A549 (cell line): ENCODE measurements at regions not wholly inside any gene's neighbourhood (a gene's known extent, or its start where the extent isn't known, plus 50 kb on each side); places are given as distances from the start of the nearest gene placed in this dataset.
A peak's percentile ranks its signal among the peaks of the same experiment; 100 is the strongest.

ENCODE experiments used
- ATAC-seq, 2 experiments: fragments of 200-7000 bp in 1 of 2; fragments of >200 bp in 1 of 2; cut with Nextera tagmentation in 1 of 2; cut with Tn5 transposase in 1 of 2; 3 replicates each; pipeline versions ENCODE4 v1.8.0 to v1.9.1; 2018 to 2020; ENCODE audit warnings: mild to moderate bottlenecking in 1 of 2, moderate library complexity in 1 of 2
- CTCF ChIA-PET: fragments of 300-600 bp; sonication (Branson Sonifier 250); formaldehyde crosslinking; extraction: SDS; loops from one replicate; lab custom pipeline; 2021; ENCODE audit warnings: antibody characterized with exemption, inconsistent platforms; lab: Yijun Ruan, JAX
- POLR2A ChIA-PET: fragments of 350-600 bp; formaldehyde crosslinking; extraction: SDS; loops from one replicate; lab custom pipeline; 2021; ENCODE audit warnings: antibody characterized with exemption, inconsistent platforms; lab: Yijun Ruan, JAX
- DNase-seq, 2 experiments: peaks; one replicate each; pipeline versions ENCODE4 v3.0.0 to v3.0.0-alpha.2; 2011 to 2016; ENCODE audit warnings: low read depth in 1 of 2, low spot score in 1 of 2
- FAIRE-seq: peaks from 2 replicates; lab custom pipeline; 2011; peaks lifted over from hg19 to GRCh38; lab: Jason Lieb, UNC
- H3K27ac ChIP-seq, 2 experiments: fragments of >200 bp; sonication (Bioruptor Twin); formaldehyde crosslinking; 3 replicates each; pipeline ENCODE4 v1.5.1; 2016 to 2017
- H3K4me1 ChIP-seq: fragments of >200 bp; sonication (Bioruptor Twin); formaldehyde crosslinking; 3 replicates; pipeline ENCODE4 v1.6.1; 2016
- H3K4me2 ChIP-seq: fragments of >200 bp; sonication (Bioruptor Twin); formaldehyde crosslinking; 3 replicates; pipeline ENCODE4 v1.6.1; 2016
- H3K4me3 ChIP-seq: fragments of >200 bp; sonication (Bioruptor Twin); formaldehyde crosslinking; 3 replicates; pipeline ENCODE4 v1.5.1; 2016
- H3K9me3 ChIP-seq: fragments of >200 bp; sonication (Bioruptor Twin); formaldehyde crosslinking; 3 replicates; pipeline ENCODE4 v1.6.1; 2016
- ATOH8 ChIP-seq: fragments of 250-450 bp; sonication (Bioruptor Pico); IDR thresholded peaks from 2 replicates; pipeline ENCODE4 v1.5.0; 2020; ENCODE audit warnings: low read depth, mild to moderate bottlenecking, moderate library complexity
- CEBPB ChIP-seq, 2 experiments: fragments of >200 bp in 1 of 2; sonication (Bioruptor Twin) in 1 of 2; formaldehyde crosslinking in 1 of 2; IDR thresholded peaks; 2 replicates each; pipeline ENCODE4 v1.6.1; 2012 to 2016
- CHD4 ChIP-seq: fragments of 200-600 bp; sonication (generic); IDR thresholded peaks from 2 replicates; pipeline ENCODE4 v1.6.1; 2016; ENCODE audit warnings: antibody characterized with exemption, mild to moderate bottlenecking, borderline replicate concordance
- CTCF ChIP-seq: fragments of >200 bp; sonication (Bioruptor Twin); formaldehyde crosslinking; IDR thresholded peaks from 3 replicates; pipeline ENCODE4 v1.5.1; 2016
- ELK1 ChIP-seq: fragments of 150-350 bp; IDR thresholded peaks from 2 replicates; pipeline ENCODE4 v1.6.1; 2014; ENCODE audit warnings: low read depth, mild to moderate bottlenecking, low read length
- ESRRA ChIP-seq: fragments of 150-350 bp; IDR thresholded peaks from 2 replicates; pipeline ENCODE4 v1.6.1; 2014; ENCODE audit warnings: mild to moderate bottlenecking, low read length, borderline replicate concordance
- FOSB ChIP-seq: fragments of 250-450 bp; sonication (Bioruptor Pico); IDR thresholded peaks from 2 replicates; pipeline ENCODE4 v1.5.0; 2020; ENCODE audit warnings: mild to moderate bottlenecking, moderate library complexity
- FOSL2 ChIP-seq, 2 experiments: fragments of 450-650 bp in 1 of 2; fragments of >200 bp in 1 of 2; sonication (Bioruptor Twin) in 1 of 2; formaldehyde crosslinking; IDR thresholded peaks; 2 replicates each; pipeline versions ENCODE4 v1.5.0 to v1.6.1; 2016 to 2020; ENCODE audit warnings: mild to moderate bottlenecking in 1 of 2, moderate library complexity in 1 of 2
- HES2 ChIP-seq: fragments of >200 bp; sonication (Bioruptor Twin); formaldehyde crosslinking; IDR thresholded peaks from 2 replicates; pipeline ENCODE4 v1.6.1; 2016
- HOXA7 ChIP-seq: fragments of 250-450 bp; sonication (Bioruptor Pico); IDR thresholded peaks from 2 replicates; pipeline ENCODE4 v1.5.0; 2020; ENCODE audit warnings: mild to moderate bottlenecking, moderate library complexity
- KDM1A ChIP-seq: fragments of 200-600 bp; sonication (generic); IDR thresholded peaks from 2 replicates; pipeline ENCODE4 v1.6.1; 2016; ENCODE audit warnings: low read depth, mild to moderate bottlenecking
- MAFK ChIP-seq: fragments of 450-650 bp; IDR thresholded peaks from 2 replicates; pipeline ENCODE4 v1.6.1; 2014; ENCODE audit not compliant: partially characterized antibody
- NFE2L2 ChIP-seq: fragments of 150-350 bp; conservative IDR thresholded peaks from 2 replicates; pipeline ENCODE4 v1.6.1; 2014; ENCODE audit warnings: low read length
- RARB ChIP-seq: fragments of 250-450 bp; sonication (Bioruptor Pico); IDR thresholded peaks from 2 replicates; pipeline ENCODE4 v1.8.0; 2021; ENCODE audit warnings: mild to moderate bottlenecking, moderate library complexity
- REST ChIP-seq: fragments of 200-600 bp; sonication (generic); IDR thresholded peaks from 2 replicates; pipeline ENCODE4 v1.6.1; 2016; ENCODE audit warnings: antibody characterized with exemption, mild to moderate bottlenecking, moderate library complexity
- RNF2 ChIP-seq: fragments of 200-600 bp; sonication (generic); IDR thresholded peaks from 2 replicates; pipeline ENCODE4 v1.6.1; 2016; ENCODE audit warnings: low read depth, mild to moderate bottlenecking, antibody characterized with exemption, moderate library complexity, borderline replicate concordance
- SREBF2 ChIP-seq: fragments of 450-650 bp; IDR thresholded peaks from 2 replicates; pipeline ENCODE4 v1.6.1; 2014; ENCODE audit warnings: mild to moderate bottlenecking, moderate library complexity
- TFCP2L1 ChIP-seq: fragments of 250-450 bp; sonication (Bioruptor Pico); IDR thresholded peaks from 2 replicates; pipeline ENCODE4 v1.5.0; 2021; ENCODE audit warnings: mild to moderate bottlenecking
- TP53 ChIP-seq: fragments of 250-450 bp; sonication (Bioruptor Pico); IDR thresholded peaks from 2 replicates; pipeline ENCODE4 v1.5.0; 2021; ENCODE audit warnings: mild to moderate bottlenecking, moderate library complexity
- ZC3H11A ChIP-seq: fragments of 450-650 bp; IDR thresholded peaks from 2 replicates; pipeline ENCODE4 v1.6.1; 2014; ENCODE audit warnings: antibody characterized with exemption, mild to moderate bottlenecking
- ZNF302 ChIP-seq: fragments of 250-450 bp; sonication (Bioruptor Pico); IDR thresholded peaks from 2 replicates; pipeline ENCODE4 v1.9.0; 2021; ENCODE audit warnings: inconsistent platforms, mild to moderate bottlenecking, moderate library complexity
- WGBS: methylation state at CpG from one replicate; pipeline ENCODE4 v1.1.6; 2017; ENCODE audit errors: missing lambda C conversion rate; 5-methylcytosine and 5-hydroxymethylcytosine counted together

- no peak for TF ChIP-seq FOSB
- no peak for TF ChIP-seq TFCP2L1 (CRISPR knock-in tag)
- TF ChIP-seq ELK1: no peak
These were observed 143.2 kb upstream of the TLE3 start (continued) for GRCh38 chr15:70240820-70241430.

GRCh38 chr15:70240082-70240481 lies 142.4 kb upstream of the TLE3 start:
- TF ChIP-seq HOXA7 (CRISPR knock-in tag): no peak
- no peak for TF ChIP-seq CTCF
- no peak for TF ChIP-seq TP53 (CRISPR knock-in tag)
- TF ChIP-seq RARB (CRISPR knock-in tag): no peak
- no peak for TF ChIP-seq ZC3H11A
- TF ChIP-seq, all 56 proteins: peak for 0
- Histone ChIP-seq H3K27ac (no peak overlapping the region), H3K4me3 (no peak overlapping the region), H3K4me2 (no peak overlapping the region), H3K9me3 (no peaks in the 10 kb centered on the region), H3K4me1 (no peaks in the 10 kb centered on the region)
- POLR2A ChIA-PET: no interaction called here
- CTCF ChIA-PET: interaction anchor here (0.5 to 1.0 kb wide), 2 partner anchors 108 to 113 kb away, joined by 3 read pairs; no protein-coding TSS in a partner anchor
- no peak for ATAC-seq
- FAIRE-seq: no peak
- WGBS: 65% methylated on average over 4 of the region's 4 CpGs
- DNase-seq: no peak

GRCh38 chr15:70238917-70239316 lies 141.2 kb upstream of the TLE3 start:
- Histone ChIP-seq H3K4me2 (no peak overlapping the region), H3K4me1 (no peaks in the 10 kb centered on the region), H3K27ac (no peak overlapping the region), H3K4me3 (no peak overlapping the region), H3K9me3 (no peaks in the 10 kb centered on the region)
- 80% methylated on average over 3 of the region's 3 CpGs for WGBS
- ATAC-seq: no peak
- CTCF ChIA-PET: interaction anchor here (0.6 to 1.2 kb wide), 6 partner anchors 10 to 249 kb away, joined by 3 to 4 read pairs (median 3); no protein-coding TSS in a partner anchor
- no peak for FAIRE-seq
- no peak for DNase-seq
- TF ChIP-seq NFE2L2 (0 out of 2 replicates have a peak, but pooled peaks have one; percentile 7), ZNF302 (CRISPR knock-in tag) (no peak), ATOH8 (CRISPR knock-in tag) (no peak), KDM1A (no peak)
- TF ChIP-seq, all 56 proteins: peak for 1
- POLR2A ChIA-PET: no interaction called here

GRCh38 chr15:70237626-70238025 lies 139.9 kb upstream of the TLE3 start:
- ChIA-PET POLR2A (no interaction called here), CTCF (no interaction called here)
- ATAC-seq (no peak), FAIRE-seq (no peak), DNase-seq (no peak)
- WGBS: 46% methylated on average over 2 of the region's 2 CpGs
- TF ChIP-seq CEBPB (IDR thresholded peaks at IDR 0.05) (no peak), HES2 (no peak), REST (no peak), ESRRA (no peak), FOSL2 (IDR thresholded peaks at IDR 0.05) (no peak), FOSL2 (CRISPR knock-in tag; IDR thresholded peaks at IDR 0.05) (no peak), RNF2 (no peak), MAFK (no peak), CHD4 (no peak), SREBF2 (no peak), ZNF302 (CRISPR knock-in tag) (no peak)
- Histone ChIP-seq H3K4me3 (no peak overlapping the region), H3K9me3 (peaks cover 4% of the 10 kb centered on the region; the same call in 1 of the 3 replicates), H3K4me2 (no peak overlapping the region), H3K27ac (no peak overlapping the region), H3K4me1 (no peaks in the 10 kb centered on the region)
